Activated CD4-positive, alpha-beta T cell treated with anti-CD3 and anti-CD28 coated beads, Interleukin-2, amount 10 ng/mL, durations not matched to agents 24 days and 14 days (primary cell): ENCODE measurements at regions not wholly inside any gene's neighbourhood (a gene's known extent, or its start where the extent isn't known, plus 50 kb on each side); places are given as distances from the start of the nearest gene placed in this dataset.
"Not testable (repeated sequence)": the region's sequence is repeated elsewhere in the genome, so short reads cannot be mapped to it uniquely, and the experiment has no call there.

Experiments
- DNase-seq: peaks from one replicate; pipeline ENCODE4 v3.0.0; 2022
- H3K27ac Mint-ChIP-seq: one replicate; pipeline ENCODE4 v1.8.0; 2022; ENCODE audit warnings: mild to moderate bottlenecking, mixed read lengths
- H3K27me3 Mint-ChIP-seq: one replicate; pipeline ENCODE4 v1.8.0; 2022; ENCODE audit warnings: mixed read lengths
- H3K36me3 Mint-ChIP-seq: one replicate; pipeline ENCODE4 v1.8.0; 2022; ENCODE audit warnings: low read depth, mild to moderate bottlenecking, mixed read lengths
- H3K4me1 Mint-ChIP-seq: one replicate; pipeline ENCODE4 v1.8.0; 2021; ENCODE audit warnings: mixed read lengths
- H3K4me3 Mint-ChIP-seq: one replicate; pipeline ENCODE4 v1.8.0; 2022; ENCODE audit warnings: mild to moderate bottlenecking, moderate library complexity, mixed read lengths
- H3K9me3 Mint-ChIP-seq: one replicate; pipeline ENCODE4 v1.8.0; 2021; ENCODE audit warnings: mixed read lengths
- intact Hi-C: fragments of 100-400 bp; cut with micrococcal nuclease; formaldehyde crosslinking; loops from one replicate; pipeline ENCODE4 v1.15.1; 2023

- H3K4me3 Mint-ChIP-seq, DNase-seq, H3K27me3 Mint-ChIP-seq, H3K36me3 Mint-ChIP-seq, intact Hi-C loops, H3K9me3 Mint-ChIP-seq, H3K4me1 Mint-ChIP-seq, H3K27ac Mint-ChIP-seq: not testable (repeated sequence)
Observed at GRCh38 chr6:67879105-67879904, 755.8 kb upstream of the ADGRB3 start.

- intact Hi-C loops = not testable (repeated sequence)
Observed at GRCh38 chr6:67878216-67878615, 756.9 kb upstream of the ADGRB3 start.

GRCh38 chr6:67877288-67877687 is 757.8 kb upstream of the ADGRB3 start:
- H3K9me3 Mint-ChIP-seq = no peaks in the 10 kb centered on the region
- H3K27me3 Mint-ChIP-seq = no peaks in the 10 kb centered on the region
- H3K36me3 Mint-ChIP-seq = no peaks in the 10 kb centered on the region
- intact Hi-C loops = no loop called here
- no peaks in the 10 kb centered on the region for H3K4me1 Mint-ChIP-seq
- H3K4me3 Mint-ChIP-seq = no peak overlapping the region
- DNase-seq = no peak
- no peak overlapping the region for H3K27ac Mint-ChIP-seq

More at GRCh38 chr6:67878216-67878615, 756.9 kb upstream of the ADGRB3 start:
- not testable (repeated sequence) for H3K4me3 Mint-ChIP-seq, H3K4me1 Mint-ChIP-seq, H3K36me3 Mint-ChIP-seq, DNase-seq, H3K27me3 Mint-ChIP-seq, H3K9me3 Mint-ChIP-seq, H3K27ac Mint-ChIP-seq

GRCh38 chr6:67875877-67876383 is 759.2 kb upstream of the ADGRB3 start:
- Mint-ChIP-seq H3K9me3 (no peaks in the 10 kb centered on the region), H3K4me3 (no peak overlapping the region), H3K4me1 (no peaks in the 10 kb centered on the region), H3K27ac (no peak overlapping the region), H3K27me3 (no peaks in the 10 kb centered on the region), H3K36me3 (no peaks in the 10 kb centered on the region)
- DNase-seq = no peak
- intact Hi-C loops = no loop called here

DNA sequence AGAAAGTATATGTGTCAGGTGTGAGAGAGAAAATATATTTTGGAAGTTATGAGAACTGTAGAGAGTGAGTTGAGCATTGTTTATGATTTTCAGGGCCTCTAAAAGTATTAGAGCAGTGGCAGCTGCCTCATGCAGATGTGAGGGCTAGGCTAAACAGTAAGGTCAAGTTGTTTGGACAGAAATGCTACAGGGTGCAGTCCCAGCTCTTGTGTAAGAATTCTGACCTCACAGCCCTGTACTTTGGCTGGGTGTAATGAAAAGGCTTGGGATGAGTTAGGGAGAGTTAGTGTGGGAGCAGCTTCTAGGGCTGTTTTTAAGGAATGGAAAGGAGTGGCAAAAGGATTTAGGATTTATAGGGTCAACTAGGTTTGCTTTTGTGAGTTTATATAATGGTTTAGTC is 764.8 kb upstream of the ADGRB3 start:
- no peaks in the 10 kb centered on the region for H3K36me3 Mint-ChIP-seq
- no peak for DNase-seq
- no peaks in the 10 kb centered on the region for H3K27me3 Mint-ChIP-seq
- no peak overlapping the region for H3K4me3 Mint-ChIP-seq
- H3K9me3 Mint-ChIP-seq = no peaks in the 10 kb centered on the region
- no peaks in the 10 kb centered on the region for H3K4me1 Mint-ChIP-seq
- no peak overlapping the region for H3K27ac Mint-ChIP-seq
- intact Hi-C loops = no loop called here

- no peaks in the 10 kb centered on the region for H3K36me3 Mint-ChIP-seq
- no peak overlapping the region for H3K27ac Mint-ChIP-seq
- DNase-seq = no peak
- H3K4me1 Mint-ChIP-seq = no peaks in the 10 kb centered on the region
- no peak overlapping the region for H3K4me3 Mint-ChIP-seq
- intact Hi-C loops = no loop called here
- no peaks in the 10 kb centered on the region for H3K27me3 Mint-ChIP-seq
- H3K9me3 Mint-ChIP-seq = peaks cover 3% of the 10 kb centered on the region
Observed at GRCh38 chr6:67863346-67863745, 771.7 kb upstream of the ADGRB3 start.

- Mint-ChIP-seq H3K36me3 (no peaks in the 10 kb centered on the region), H3K4me3 (no peak overlapping the region), H3K9me3 (peaks cover 8% of the 10 kb centered on the region), H3K27ac (no peak overlapping the region), H3K4me1 (no peaks in the 10 kb centered on the region), H3K27me3 (no peaks in the 10 kb centered on the region)
- intact Hi-C loops = no loop called here
- no peak for DNase-seq
Observed at GRCh38 chr6:67854098-67854497, 781.0 kb upstream of the ADGRB3 start.

DNA sequence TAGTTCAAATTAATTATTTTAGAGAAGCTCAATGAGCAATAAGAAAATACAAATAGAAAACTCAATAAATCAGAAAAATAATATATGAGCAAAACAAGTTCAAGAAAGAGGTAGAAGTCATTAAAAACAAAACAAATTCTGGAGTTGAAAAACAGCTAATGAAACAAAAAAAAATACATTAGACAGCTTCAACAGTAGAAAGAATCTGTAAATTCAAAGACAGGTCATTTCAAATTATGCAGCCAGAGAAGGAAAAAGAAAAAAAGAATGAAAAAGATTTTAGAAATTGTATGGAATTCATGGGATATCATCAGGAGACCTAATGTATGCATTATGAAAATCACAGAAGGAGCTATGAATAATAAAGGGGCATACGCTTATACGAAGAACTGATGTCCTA is 795.3 kb upstream of the ADGRB3 start:
- Mint-ChIP-seq H3K4me1 (no peaks in the 10 kb centered on the region), H3K4me3 (no peak overlapping the region), H3K9me3 (peaks cover 4% of the 10 kb centered on the region), H3K27ac (no peak overlapping the region), H3K27me3 (no peaks in the 10 kb centered on the region), H3K36me3 (no peaks in the 10 kb centered on the region)
- DNase-seq = no peak
- intact Hi-C loops = no loop called here

DNA sequence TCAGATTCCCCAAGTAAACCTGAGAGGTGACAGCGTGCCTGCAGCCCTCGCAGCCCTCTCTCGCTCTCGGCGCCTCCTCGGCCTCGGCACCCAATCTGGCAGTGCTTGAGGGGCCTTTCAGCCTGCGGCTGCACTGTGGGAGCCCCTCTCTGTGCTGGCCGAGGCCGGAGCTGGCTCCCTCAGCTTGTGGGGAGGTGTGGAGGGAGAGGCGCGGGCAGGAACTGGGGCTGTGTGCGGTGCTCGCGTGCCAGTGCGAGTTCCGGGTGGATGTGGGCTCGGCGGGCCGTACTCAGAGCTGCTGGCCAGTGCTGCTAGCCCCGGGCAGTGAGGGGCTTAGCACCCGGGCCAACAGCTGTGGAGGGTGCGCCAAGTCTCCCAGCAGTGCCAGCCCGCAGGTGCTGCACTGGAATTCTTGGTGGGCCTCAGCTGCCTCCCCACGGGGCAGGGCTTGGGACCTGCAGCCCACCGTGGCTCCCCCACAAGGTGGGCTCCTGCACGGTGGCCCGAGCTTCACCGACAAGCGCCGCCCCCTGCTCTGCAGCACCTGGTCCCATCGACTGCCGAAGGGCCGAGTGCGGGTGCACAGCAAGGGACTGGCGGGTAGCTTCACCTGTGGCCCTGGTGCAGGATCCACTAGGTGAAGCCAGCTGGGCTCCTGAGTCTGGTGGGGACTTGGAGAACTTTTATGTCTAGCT is 809.7 kb upstream of the ADGRB3 start:
- DNase-seq = no peak
- Mint-ChIP-seq H3K36me3 (no peaks in the 10 kb centered on the region), H3K4me1 (no peaks in the 10 kb centered on the region), H3K27me3 (no peaks in the 10 kb centered on the region), H3K27ac (no peak overlapping the region), H3K4me3 (no peak overlapping the region), H3K9me3 (peaks cover 4% of the 10 kb centered on the region)
- intact Hi-C loops = no loop called here

GRCh38 chr6:67818322-67818721 is 816.8 kb upstream of the ADGRB3 start:
- H3K4me1 Mint-ChIP-seq = no peaks in the 10 kb centered on the region
- H3K27ac Mint-ChIP-seq = no peak overlapping the region
- no peaks in the 10 kb centered on the region for H3K36me3 Mint-ChIP-seq
- intact Hi-C loops = no loop called here
- DNase-seq = no peak
- H3K4me3 Mint-ChIP-seq = no peak overlapping the region
- peaks cover 19% of the 10 kb centered on the region for H3K9me3 Mint-ChIP-seq
- H3K27me3 Mint-ChIP-seq = no peaks in the 10 kb centered on the region

GRCh38 chr6:67815623-67816022 is 819.5 kb upstream of the ADGRB3 start:
- intact Hi-C loops = no loop called here
- no peaks in the 10 kb centered on the region for H3K27me3 Mint-ChIP-seq
- no peak overlapping the region for H3K4me3 Mint-ChIP-seq
- H3K27ac Mint-ChIP-seq = no peak overlapping the region
- no peaks in the 10 kb centered on the region for H3K36me3 Mint-ChIP-seq
- peaks cover 20% of the 10 kb centered on the region for H3K9me3 Mint-ChIP-seq
- DNase-seq = no peak
- no peaks in the 10 kb centered on the region for H3K4me1 Mint-ChIP-seq

- Mint-ChIP-seq H3K4me1 (no peaks in the 10 kb centered on the region), H3K27ac (no peak overlapping the region), H3K36me3 (no peaks in the 10 kb centered on the region), H3K27me3 (no peaks in the 10 kb centered on the region), H3K9me3 (peaks cover 20% of the 10 kb centered on the region), H3K4me3 (no peak overlapping the region)
- DNase-seq = no peak
- intact Hi-C loops = no loop called here
Observed at GRCh38 chr6:67814262-67814661, 820.8 kb upstream of the ADGRB3 start.

GRCh38 chr6:67812693-67813092 is 822.4 kb upstream of the ADGRB3 start:
- Mint-ChIP-seq H3K27ac (no peak overlapping the region), H3K36me3 (no peaks in the 10 kb centered on the region), H3K9me3 (peaks cover 20% of the 10 kb centered on the region), H3K27me3 (no peaks in the 10 kb centered on the region), H3K4me1 (no peaks in the 10 kb centered on the region), H3K4me3 (no peak overlapping the region)
- DNase-seq = no peak
- intact Hi-C loops = no loop called here

DNA sequence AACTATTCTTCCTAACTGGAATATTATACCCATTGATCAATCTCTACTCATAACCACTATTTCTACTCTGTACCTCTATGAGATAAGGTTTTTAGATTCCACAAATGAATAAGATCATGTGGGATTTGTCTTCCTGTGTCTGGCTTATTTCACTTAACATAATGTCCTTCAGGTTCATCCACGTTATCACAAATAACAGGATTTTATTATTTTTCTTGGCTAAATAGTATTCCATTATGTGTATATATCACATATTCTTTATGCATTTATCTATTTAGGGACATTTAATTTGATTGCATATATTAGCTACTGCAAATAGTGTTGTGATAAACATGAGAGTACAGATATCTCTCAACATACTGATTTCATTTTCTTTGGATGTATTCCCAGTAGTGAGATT is 823.0 kb upstream of the ADGRB3 start:
- Mint-ChIP-seq H3K36me3 (no peaks in the 10 kb centered on the region), H3K4me1 (no peaks in the 10 kb centered on the region), H3K27ac (no peak overlapping the region), H3K27me3 (no peaks in the 10 kb centered on the region), H3K4me3 (no peak overlapping the region), H3K9me3 (peaks cover 20% of the 10 kb centered on the region)
- intact Hi-C loops = no loop called here
- DNase-seq = no peak
